SK-N-SH (cell line): ENCODE measurements at regions not wholly inside any gene's neighbourhood (a gene's known extent, or its start where the extent isn't known, plus 50 kb on each side); places are given as distances from the start of the nearest gene placed in this dataset.

Experiments used
- CTCF ChIA-PET: fragments of 300-600, 350-600 bp; formaldehyde crosslinking; extraction: SDS; loops from one replicate; lab custom pipeline; 2021; lab: Yijun Ruan, JAX
- POLR2A ChIA-PET: fragments of 350-600 bp; sonication (Branson Sonifier 250); formaldehyde crosslinking; extraction: SDS; loops from one replicate; lab custom pipeline; 2020; ENCODE audit warnings: antibody characterized with exemption, inconsistent platforms; lab: Yijun Ruan, JAX
- DNase-seq: peaks from one replicate; pipeline ENCODE4 v3.0.0; 2012
- H2AFZ ChIP-seq: fragments of 200-600 bp; sonication (generic); 2 replicates; pipeline ENCODE4 v1.8.1; 2016; ENCODE audit warnings: antibody characterized with exemption, mild to moderate bottlenecking, low read depth
- H3F3A ChIP-seq: fragments of 200-600 bp; sonication (generic); replicated peaks from 2 replicates; pipeline ENCODE3; 2016; ENCODE audit warnings: antibody characterized with exemption, mild to moderate bottlenecking; ENCODE audit not compliant: insufficient read depth
- H3K27ac ChIP-seq, 2 experiments: fragments of 200-500 bp in 1 of 2; fragments of 200-600 bp in 1 of 2; sonication (Bioruptor generic) in 1 of 2; sonication (generic), shearing (Covaris generic) in 1 of 2; 2 replicates each; pipeline versions ENCODE4 v1.5.1 to v1.6.1; 2014 to 2016; ENCODE audit warnings: low read depth in 2 of 2, inconsistent platforms in 1 of 2, low read length in 1 of 2, mild to moderate bottlenecking in 1 of 2, mixed read lengths in 1 of 2
- H3K27me3 ChIP-seq: fragments of 200-600 bp; sonication (generic), shearing (Covaris generic); 2 replicates; pipeline ENCODE4 v1.6.1; 2016; ENCODE audit warnings: mixed run types; ENCODE audit not compliant: insufficient read depth
- H3K36me3 ChIP-seq, 2 experiments: fragments of 200-500 bp in 1 of 2; fragments of 200-600 bp in 1 of 2; sonication (Bioruptor generic) in 1 of 2; sonication (generic) in 1 of 2; replicated peaks in 1 of 2; 2 replicates each; pipeline versions ENCODE3 to v1.5.1; 2014 to 2016; ENCODE audit warnings: low read length in 1 of 2, mild to moderate bottlenecking in 1 of 2; ENCODE audit not compliant: insufficient read depth in 2 of 2, control insufficient read depth in 1 of 2
- H3K4me1 ChIP-seq, 2 experiments: fragments of 200-500 bp in 1 of 2; fragments of 200-600 bp in 1 of 2; sonication (Bioruptor generic) in 1 of 2; sonication (generic), shearing (Covaris generic) in 1 of 2; 2 replicates each; pipeline versions ENCODE4 v1.5.1 to v1.6.1; 2014 to 2016; ENCODE audit warnings: low read depth in 1 of 2, low read length in 1 of 2, mixed run types in 1 of 2; ENCODE audit not compliant: insufficient read depth in 2 of 2, control insufficient read depth in 1 of 2
- H3K4me2 ChIP-seq: fragments of 200-600 bp; sonication (generic), shearing (Covaris generic); 2 replicates; pipeline ENCODE4 v1.6.1; 2017; ENCODE audit warnings: mixed run types
- H3K4me3 ChIP-seq, 2 experiments: fragments of 200-500 bp in 1 of 2; fragments of 200-600 bp in 1 of 2; sonication (Bioruptor generic) in 1 of 2; sonication (generic), shearing (Covaris generic) in 1 of 2; 2 replicates each; pipeline versions ENCODE4 v1.5.1 to v1.8.1; 2014 to 2016; ENCODE audit warnings: low read depth in 2 of 2, inconsistent platforms in 1 of 2, low read length in 1 of 2, mild to moderate bottlenecking in 1 of 2, mixed read lengths in 1 of 2, moderate library complexity in 1 of 2
- H3K79me2 ChIP-seq: fragments of 200-600 bp; sonication (generic); 2 replicates; pipeline ENCODE4 v1.8.1; 2017; ENCODE audit warnings: mild to moderate bottlenecking; ENCODE audit not compliant: insufficient read depth
- H3K9ac ChIP-seq: fragments of 200-600 bp; sonication (generic); 2 replicates; pipeline ENCODE4 v1.6.1; 2017; ENCODE audit warnings: mixed run types
- H3K9me2 ChIP-seq: fragments of 200-600 bp; sonication (generic); 2 replicates; pipeline ENCODE4 v1.6.1; 2017; ENCODE audit warnings: mixed run types
- H3K9me3 ChIP-seq: fragments of 200-600 bp; sonication (generic); 2 replicates; pipeline ENCODE4 v1.6.1; 2017; ENCODE audit warnings: mixed run types, mild to moderate bottlenecking, moderate library complexity
- H4K20me1 ChIP-seq: fragments of 200-600 bp; sonication (generic); 2 replicates; pipeline ENCODE4 v1.6.1; 2017; ENCODE audit warnings: mild to moderate bottlenecking, mixed run types; ENCODE audit not compliant: insufficient read depth
- CHD2 ChIP-seq: fragments of 150-350 bp; IDR thresholded peaks from 2 replicates; pipeline ENCODE4 v1.6.1; 2018; ENCODE audit warnings: low read length; ENCODE audit not compliant: partially characterized antibody
- EP300 ChIP-seq, 2 experiments: IDR thresholded peaks; 2 replicates each; pipeline versions ENCODE4 v1.4.0 to v1.6.1; 2012; ENCODE audit warnings: borderline replicate concordance in 1 of 2, low read depth in 1 of 2, low read length in 1 of 2
- FOSL2 ChIP-seq: IDR thresholded peaks from 2 replicates; pipeline ENCODE4 v1.4.0; 2012; ENCODE audit warnings: low read depth, mild to moderate bottlenecking, moderate library complexity, borderline replicate concordance
- FOXJ3 ChIP-seq: sonication (generic); formaldehyde crosslinking; IDR thresholded peaks from 2 replicates; pipeline ENCODE4 v1.5.1; 2020; ENCODE audit warnings: mild to moderate bottlenecking, missing genetic modification reagents
- FOXM1 ChIP-seq: IDR thresholded peaks from 2 replicates; pipeline ENCODE4 v1.4.0; 2012; ENCODE audit warnings: low read depth, mild to moderate bottlenecking
- GABPA ChIP-seq: IDR thresholded peaks from 2 replicates; pipeline ENCODE4 v1.4.0; 2012; ENCODE audit warnings: low read depth, mild to moderate bottlenecking
- GATA2 ChIP-seq: sonication (generic); formaldehyde crosslinking; IDR thresholded peaks from 2 replicates; pipeline ENCODE4 v1.5.0; 2020; ENCODE audit warnings: mild to moderate bottlenecking, missing genetic modification reagents
- MAX ChIP-seq: IDR thresholded peaks from 2 replicates; pipeline ENCODE4 v1.4.0; 2012; ENCODE audit warnings: low read depth
- MEF2A ChIP-seq: IDR thresholded peaks from 2 replicates; pipeline ENCODE4 v1.4.0; 2012; ENCODE audit warnings: low read depth, borderline replicate concordance
- NRF1 ChIP-seq: IDR thresholded peaks from 2 replicates; pipeline ENCODE4 v1.6.1; 2012; ENCODE audit warnings: low read depth, mild to moderate bottlenecking, low read length
- PBX3 ChIP-seq: IDR thresholded peaks from 2 replicates; pipeline ENCODE4; 2012
- RAD21 ChIP-seq: IDR thresholded peaks from 2 replicates; pipeline ENCODE4 v1.6.1; 2012; ENCODE audit warnings: mild to moderate bottlenecking, low read length
- RCOR1 ChIP-seq: fragments of 150-350 bp; IDR thresholded peaks from 2 replicates; pipeline ENCODE4 v1.6.1; 2017; ENCODE audit warnings: antibody characterized with exemption, low read length
- REST ChIP-seq: IDR thresholded peaks from 2 replicates; pipeline ENCODE4 v1.6.1; 2012; ENCODE audit warnings: mild to moderate bottlenecking, low read depth, low read length, moderate library complexity
- RXRA ChIP-seq: IDR thresholded peaks from 2 replicates; pipeline ENCODE4 v1.4.0; 2012; ENCODE audit warnings: low read depth, mild to moderate bottlenecking, borderline replicate concordance
- TCF12 ChIP-seq: IDR thresholded peaks from 2 replicates; pipeline ENCODE4 v1.4.0; 2012
- TEAD4 ChIP-seq: IDR thresholded peaks from 2 replicates; pipeline ENCODE4 v1.4.0; 2012; ENCODE audit warnings: mild to moderate bottlenecking, borderline replicate concordance; ENCODE audit not compliant: insufficient read depth
- YY1 ChIP-seq: IDR thresholded peaks from 2 replicates; pipeline ENCODE4 v1.4.0; 2012; ENCODE audit warnings: low read depth, mild to moderate bottlenecking
- ZBTB33 ChIP-seq: IDR thresholded peaks from 2 replicates; pipeline ENCODE4 v1.4.0; 2012; ENCODE audit warnings: low read depth, borderline replicate concordance
- WGBS: methylation state at CpG from one replicate; pipeline ENCODE4 v1.1.6; 2017; ENCODE audit warnings: low lambda C conversion rate; 5-methylcytosine and 5-hydroxymethylcytosine counted together

DNA sequence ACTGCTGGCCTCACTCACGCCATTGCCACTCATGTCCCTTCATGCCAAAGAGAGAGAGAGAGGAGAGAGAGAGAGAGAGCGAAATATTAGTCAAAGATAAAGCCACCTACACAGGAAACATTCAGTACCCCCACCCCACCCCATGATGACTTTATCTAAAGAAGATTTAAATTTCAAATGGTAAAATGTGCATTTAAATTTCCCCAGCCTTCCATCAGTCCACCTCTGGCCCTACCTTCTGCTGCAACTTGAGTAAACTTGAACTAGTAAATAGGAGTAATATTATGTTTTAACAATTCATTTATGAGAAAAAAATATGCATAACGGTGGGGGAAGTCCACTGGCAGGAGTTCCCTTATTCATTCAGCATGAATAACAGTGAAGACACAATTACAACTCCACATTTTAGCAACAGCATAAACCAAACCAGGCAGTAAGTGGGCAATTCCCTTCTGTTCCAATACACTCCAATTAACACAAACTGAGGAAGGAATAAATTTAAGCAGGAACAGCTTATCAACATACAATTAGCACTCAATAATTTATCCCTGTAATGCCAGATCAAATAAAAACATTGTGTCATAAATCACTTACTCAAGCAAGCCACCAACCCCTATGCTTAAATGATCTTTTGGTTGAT, 264.2 kb downstream of the LNPK start:
- no peak for DNase-seq
- WGBS: 20% methylated on average over 3 of the region's 3 CpGs
- ChIA-PET POLR2A (no interaction called here), CTCF (interaction anchor here (0.9 kb wide), 1 partner anchor 9 kb away, joined by 3 read pairs; no protein-coding TSS in a partner anchor)
- Histone ChIP-seq H3K4me2 (no peak overlapping the region), H3K27me3 (no peaks in the 10 kb centered on the region), H3K79me2 (no peaks in the 10 kb centered on the region), H3K9me2 (no peaks in the 10 kb centered on the region), H3K9me3 (no peaks in the 10 kb centered on the region), H4K20me1 (no peaks in the 10 kb centered on the region)
- TF ChIP-seq RAD21 (no peak), YY1 (no peak), EP300 (IDR thresholded peaks at IDR 0.05; ENCODE audit: borderline replicate concordance in 1 of 2, low read depth in 1 of 2, low read length in 1 of 2) (no peak), TEAD4 (no peak), FOXJ3 (no peak), PBX3 (no peak), RXRA (no peak), REST (no peak), MEF2A (no peak), CHD2 (no peak), TCF12 (no peak), ZBTB33 (no peak), GATA2 (CRISPR knock-in tag) (no peak), FOSL2 (no peak), GABPA (no peak), MAX (no peak), FOXM1 (no peak), NRF1 (no peak), RCOR1 (no peak)
- TF ChIP-seq, all 33 proteins: peak for 0
- Histone ChIP-seq H3K36me3 (no peaks in the 10 kb centered on the region), H2AFZ (no peak overlapping the region), H3K27ac (no peak overlapping the region), H3K4me3 (no peak overlapping the region), H3K9ac (no peak overlapping the region), H3K4me1 (no peaks in the 10 kb centered on the region), H3F3A (no peaks in the 10 kb centered on the region)
